GM19025 (cell line): ENCODE measurements at regions not wholly inside any gene's neighbourhood (a gene's known extent, or its start where the extent isn't known, plus 50 kb on each side); places are given as distances from the start of the nearest gene placed in this dataset.

Source experiments
- ATAC-seq: cut with Tn5 transposase; IDR thresholded peaks from one replicate; pipeline ENCODE4 v1.9.1; 2021; ENCODE audit warnings: mild to moderate bottlenecking, low read depth, moderate library complexity; ENCODE audit not compliant: unreplicated experiment

DNA sequence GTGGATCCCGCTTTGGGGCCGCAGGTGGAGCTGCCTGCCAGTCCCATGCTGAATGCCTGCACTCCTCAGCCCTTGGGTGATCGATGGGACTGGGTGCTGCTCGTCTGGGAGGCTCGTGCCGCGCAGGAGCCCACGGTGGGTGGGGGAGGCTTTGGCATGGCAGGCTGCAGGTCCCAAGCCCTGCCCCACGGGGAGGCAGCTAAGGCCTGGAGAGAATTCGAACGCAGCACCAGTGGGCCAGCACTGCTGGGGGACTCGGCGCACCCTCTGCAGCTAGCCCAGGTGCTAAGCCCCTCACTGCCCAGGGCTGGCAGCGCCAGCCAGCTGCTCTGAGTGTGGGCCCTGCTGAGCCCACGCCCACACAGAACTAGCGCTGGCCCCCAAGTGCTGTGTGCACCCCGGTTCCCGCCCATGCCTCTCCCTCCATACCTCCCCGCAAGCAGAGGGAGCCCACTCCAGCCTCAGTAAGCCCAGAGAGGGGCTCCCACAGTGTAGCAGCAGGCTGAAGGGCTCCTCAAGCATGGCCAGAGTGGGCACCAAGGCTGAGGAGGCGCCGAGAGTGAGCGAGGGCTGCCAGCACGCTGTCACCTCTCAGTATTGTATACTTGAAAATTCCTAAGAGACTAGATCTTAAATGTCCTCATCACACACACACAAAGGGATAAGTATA lies 1654.2 kb upstream of the SLC39A10 start:
- ATAC-seq: no peak

DNA sequence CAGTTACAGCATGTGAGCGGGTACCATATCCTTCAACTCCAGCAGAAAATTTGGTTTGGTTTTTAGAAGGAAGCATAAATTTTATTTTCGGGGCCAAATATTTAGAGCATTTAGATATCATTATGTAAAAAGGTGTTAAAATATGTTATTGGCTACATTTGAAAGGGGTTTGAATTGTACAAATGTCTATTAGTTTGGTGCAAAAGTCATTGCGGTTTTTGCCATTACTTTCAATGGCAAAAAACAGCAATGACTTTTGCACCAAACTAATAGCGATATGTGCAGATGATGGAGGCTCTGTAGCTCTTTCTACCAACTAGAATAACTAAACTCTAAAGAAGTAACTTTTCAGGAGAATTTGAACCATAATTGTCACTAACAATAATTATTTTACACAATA lies 1666.2 kb upstream of the SLC39A10 start:
- no peak for ATAC-seq

DNA sequence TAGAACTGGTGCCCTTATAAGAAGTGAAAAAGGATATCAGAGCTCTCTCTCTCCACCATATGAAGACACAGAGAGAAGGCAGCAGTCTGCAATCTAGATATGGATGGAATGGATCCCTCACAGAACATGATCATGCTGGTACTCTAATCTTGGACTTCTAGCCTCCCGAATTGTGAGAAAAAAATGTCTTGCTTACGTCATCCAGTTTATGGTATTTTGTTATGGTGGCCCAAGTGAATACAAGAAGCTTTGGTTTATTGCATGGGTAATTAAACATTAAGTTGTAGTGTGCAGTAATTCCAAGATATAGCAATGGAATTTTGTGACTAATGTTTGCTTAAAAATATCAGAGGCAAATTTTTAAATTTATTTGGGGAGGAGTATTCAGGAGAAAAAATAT lies 1667.4 kb upstream of the SLC39A10 start:
- ATAC-seq: no peak

DNA sequence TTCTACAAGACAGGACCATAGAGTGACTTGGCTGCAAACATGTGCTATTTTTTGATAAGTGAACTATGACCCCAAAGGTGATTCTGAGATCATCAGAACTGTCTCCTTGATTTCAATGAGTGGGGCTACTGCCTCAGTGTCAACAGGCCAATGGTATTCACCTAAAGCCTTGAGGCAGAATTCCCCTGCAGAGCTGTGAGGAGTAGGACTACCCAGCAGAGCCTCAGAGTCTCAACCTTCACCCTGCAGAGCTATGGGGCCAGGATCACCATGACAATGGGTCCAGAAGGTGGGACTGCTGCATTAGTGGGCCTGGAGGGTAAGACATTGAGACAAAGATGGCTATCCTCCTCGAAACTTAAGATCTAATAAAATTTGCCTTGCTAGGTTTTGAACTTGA lies 1668.2 kb upstream of the SLC39A10 start:
- no peak for ATAC-seq

DNA sequence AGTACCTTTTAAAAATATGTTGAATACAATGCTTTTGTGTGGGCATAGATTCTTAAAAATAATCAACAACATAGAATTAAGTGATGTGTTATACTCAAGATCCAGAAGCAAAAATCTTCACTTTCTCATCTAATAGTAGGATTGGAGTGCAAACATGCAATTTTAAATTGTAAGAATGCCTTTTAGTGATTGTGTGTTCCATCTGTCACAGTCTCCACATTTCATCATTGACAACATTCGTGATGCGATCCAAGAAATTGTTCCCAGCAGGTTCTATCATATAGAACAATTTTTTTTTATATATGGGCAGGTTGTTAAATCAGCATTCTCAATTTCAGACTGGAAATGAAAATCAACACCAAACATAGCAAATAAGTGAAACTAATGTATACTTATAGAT lies 1671.8 kb upstream of the SLC39A10 start:
- ATAC-seq: no peak

DNA sequence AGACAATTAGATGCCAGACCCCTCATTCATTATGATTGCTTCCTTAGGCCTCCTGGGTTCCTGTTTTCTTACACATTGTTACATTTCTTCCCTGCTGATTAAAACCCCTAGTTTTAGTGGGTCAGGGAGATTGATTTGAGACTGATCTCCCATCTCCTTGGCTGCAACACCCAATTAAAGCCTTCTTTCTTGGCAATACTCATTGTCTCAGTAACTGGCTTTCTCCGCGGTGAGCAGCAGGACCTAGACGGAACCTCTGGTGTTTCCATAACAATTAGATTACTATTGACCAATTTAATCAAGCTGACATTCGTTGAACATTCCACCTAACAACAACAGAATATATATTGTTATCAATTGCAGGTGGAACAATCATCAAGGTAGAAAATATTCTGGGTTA lies 1676.4 kb upstream of the SLC39A10 start:
- ATAC-seq: no peak

DNA sequence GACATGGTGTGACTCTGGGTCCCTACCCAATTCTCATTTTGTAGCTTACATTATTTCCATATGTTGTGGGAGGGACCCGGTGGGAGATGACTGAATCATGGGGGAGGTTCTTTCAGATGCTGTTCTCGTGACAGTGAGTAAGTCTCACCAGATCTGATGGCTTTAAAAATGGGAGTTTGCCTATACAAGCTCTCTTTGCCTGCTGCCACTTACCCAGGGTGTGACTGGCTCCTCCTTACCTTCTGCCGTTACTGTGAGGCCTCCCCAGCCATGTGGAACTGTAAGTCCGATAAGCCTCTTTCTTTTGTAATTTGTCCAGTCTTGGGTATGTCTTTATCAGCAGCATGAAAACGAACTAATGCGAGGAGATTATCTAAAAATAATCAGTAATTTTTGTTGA lies 1683.2 kb upstream of the SLC39A10 start:
- no peak for ATAC-seq

DNA sequence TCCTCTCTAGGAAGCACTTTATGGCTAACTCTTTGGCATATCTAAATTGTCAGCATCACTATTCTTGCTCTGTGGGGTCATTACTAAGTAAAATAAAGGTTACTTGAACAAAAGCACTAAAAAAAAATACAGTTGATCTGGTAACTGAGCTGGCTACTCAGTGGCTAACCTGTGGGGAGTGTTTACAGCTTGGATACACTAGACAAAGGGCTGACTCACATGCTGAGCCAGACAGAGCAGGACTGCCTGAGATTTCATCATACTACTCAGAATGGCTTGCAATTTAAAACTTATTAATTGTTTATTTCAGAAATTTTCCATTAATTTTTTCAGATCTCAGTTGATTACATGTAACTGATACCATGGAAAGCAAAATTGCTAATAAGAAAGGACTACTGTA lies 1690.4 kb upstream of the SLC39A10 start:
- ATAC-seq: no peak

DNA sequence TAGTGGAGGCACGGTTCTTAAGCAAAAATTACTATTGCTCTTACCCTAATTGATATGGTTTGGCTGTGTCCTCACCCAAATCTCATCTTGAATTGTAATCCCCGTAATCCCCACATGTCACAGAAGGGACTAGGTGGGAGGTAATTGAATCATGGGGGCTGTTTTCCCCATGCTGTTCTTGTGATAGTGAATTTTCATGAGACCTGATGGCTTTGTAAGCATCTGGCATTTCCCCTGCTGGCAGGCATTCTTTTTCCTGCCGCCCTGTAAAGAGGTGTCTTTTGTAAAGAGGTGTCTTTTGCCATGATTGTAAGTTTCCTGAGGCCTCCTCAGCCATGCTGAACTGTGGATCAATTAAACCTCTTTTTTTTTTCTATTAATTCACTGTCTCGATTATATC lies 1691.8 kb upstream of the SLC39A10 start:
- no peak for ATAC-seq

DNA sequence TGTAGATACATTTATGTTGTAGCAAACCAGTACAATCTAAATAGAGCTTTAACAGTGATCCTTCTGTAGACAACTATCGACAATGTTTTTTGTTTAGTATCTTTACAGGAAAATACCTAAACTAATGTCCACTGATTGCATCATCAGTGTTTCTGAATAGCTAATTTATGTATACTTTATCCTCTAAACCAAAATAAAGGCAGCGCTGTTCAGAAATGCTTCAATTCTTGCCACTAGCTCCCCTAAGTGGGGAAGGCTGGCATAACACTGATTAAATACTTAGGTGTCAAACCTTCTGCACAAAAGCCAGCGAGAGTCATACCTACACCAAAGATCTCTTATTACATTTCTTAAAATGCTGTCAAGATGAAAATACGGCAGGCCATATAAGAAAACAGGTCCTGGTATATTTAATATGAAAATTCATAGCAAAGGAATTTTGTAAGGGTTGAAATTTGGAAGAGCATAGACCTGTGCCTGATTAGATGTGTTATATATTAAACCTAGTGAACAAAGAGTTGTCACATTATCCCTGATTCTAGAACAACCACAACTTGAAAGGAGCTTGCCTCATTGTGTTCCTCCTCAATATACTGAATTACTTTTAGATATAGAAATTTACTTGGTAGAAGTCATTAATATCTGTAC lies 1693.4 kb upstream of the SLC39A10 start:
- ATAC-seq: no peak

DNA sequence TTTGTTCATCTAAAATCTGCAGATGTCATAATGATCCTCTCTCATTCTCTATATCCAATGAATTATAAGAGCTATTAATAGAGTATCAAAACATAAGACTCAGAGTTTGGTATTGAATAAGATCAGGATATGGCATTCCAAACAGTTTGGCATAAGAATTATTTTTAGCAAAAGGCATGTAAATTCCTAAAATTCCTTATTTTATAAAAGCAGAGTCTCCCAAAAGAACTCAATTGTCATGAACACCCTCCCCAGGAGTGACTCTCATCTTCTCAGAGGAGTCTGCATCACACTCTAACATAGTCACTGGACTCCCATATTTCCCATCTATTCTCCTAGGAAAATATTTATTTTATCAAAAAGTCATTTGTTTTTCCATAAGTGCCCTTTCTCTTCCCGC lies 1710.2 kb upstream of the SLC39A10 start:
- ATAC-seq: no peak

DNA sequence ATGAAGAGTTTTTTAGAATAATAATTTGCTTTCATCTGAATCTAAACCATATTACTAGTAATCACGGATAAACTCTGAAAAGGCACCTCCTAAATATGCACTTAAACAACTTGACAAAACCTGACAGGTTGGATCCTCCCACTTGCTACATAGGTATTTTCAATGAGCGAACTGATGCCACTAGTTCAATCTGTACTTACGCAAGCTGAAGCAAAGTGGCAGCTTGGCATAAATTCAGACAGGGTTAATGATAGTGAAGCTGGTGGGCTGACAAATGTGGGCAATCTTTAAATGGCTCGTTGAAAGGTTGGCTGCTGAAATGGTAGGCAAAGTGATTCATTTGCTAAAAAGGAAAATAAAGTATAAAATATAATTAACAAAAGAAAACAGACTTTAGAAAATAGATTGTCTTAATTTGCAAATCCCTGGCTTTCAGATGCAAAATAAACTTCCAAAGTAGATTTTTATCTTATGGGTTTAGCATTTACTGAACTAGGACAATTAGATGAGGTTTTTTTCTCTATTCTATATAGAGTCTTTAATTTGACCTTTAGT lies 1713.5 kb upstream of the SLC39A10 start:
- ATAC-seq: no peak

DNA sequence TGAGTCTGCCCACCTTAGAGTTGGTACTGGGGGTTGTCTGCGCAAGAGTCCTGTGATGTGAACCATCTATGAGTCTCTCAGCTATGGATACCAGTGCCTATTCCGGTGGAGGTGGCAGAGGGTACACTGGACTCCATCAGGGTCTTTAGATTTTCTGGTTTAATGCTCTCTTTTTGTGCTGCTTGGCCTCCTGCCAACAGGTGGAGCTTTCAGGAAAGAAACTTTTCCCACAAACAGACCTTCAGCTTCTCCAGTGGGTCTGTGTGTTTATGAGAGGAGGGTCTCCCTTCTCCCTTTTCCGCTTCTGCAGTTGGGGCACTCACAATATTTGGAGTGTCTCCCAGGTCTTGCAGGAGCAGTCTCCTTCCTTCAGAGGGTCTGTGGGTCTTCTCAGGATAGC lies 1721.9 kb upstream of the SLC39A10 start:
- no peak for ATAC-seq

DNA sequence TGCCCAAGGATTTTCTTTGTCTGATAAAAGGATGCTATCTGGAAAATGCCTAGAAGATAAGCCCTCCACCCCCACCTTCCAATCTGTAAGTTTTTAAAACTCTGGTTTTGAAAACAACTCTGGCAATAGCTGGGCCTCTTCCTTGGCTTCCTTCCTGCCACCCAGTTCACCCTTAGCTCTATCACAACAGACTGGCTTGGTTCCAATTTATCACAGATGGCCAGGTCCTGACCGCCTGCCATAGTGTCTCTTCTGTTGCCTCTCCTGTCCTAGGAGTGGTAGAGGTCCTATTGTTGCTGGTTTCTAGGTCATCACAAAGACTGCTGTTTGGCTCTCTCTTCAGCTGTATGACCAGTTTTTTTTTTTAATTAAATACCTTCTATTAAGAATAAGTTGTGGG lies 1727.9 kb upstream of the SLC39A10 start:
- no peak for ATAC-seq

DNA sequence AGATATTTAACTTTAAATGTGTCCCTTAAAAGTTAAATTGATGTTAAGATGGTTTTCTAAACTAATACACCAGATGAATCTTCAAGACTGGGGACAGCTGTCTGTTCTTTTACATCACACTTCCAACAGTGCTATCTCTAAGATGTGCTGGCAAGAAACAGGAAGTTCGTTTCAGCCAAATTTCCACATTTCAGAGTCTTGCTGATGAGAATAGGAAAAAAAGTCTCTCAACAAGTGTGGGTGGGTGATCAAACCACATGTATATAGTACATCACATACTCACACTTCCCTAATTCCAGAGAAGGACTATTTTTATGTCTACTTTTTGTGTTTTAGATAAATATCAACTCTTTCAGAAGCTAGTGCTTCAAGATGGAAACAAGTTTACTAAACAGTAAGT lies 1712.8 kb upstream of the TMEFF2 start:
- no peak for ATAC-seq

DNA sequence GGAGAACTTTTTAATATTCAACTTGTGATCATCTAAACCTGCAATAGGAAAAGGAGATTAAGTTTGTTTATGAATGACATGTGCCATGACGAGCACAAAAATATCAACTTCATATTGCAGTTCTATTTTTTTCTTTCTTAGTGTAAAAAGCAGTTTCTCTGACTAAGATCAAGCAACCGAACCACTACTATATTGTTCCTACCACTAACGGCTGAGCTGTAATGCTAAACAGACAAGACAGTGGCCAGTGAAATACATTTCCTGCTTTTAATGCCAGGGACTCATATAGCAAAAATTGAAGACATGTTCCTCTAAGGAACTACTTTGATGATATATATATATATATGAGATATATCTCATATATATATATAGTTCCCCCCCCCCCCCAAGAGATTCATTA lies 1705.6 kb upstream of the TMEFF2 start:
- ATAC-seq: no peak

DNA sequence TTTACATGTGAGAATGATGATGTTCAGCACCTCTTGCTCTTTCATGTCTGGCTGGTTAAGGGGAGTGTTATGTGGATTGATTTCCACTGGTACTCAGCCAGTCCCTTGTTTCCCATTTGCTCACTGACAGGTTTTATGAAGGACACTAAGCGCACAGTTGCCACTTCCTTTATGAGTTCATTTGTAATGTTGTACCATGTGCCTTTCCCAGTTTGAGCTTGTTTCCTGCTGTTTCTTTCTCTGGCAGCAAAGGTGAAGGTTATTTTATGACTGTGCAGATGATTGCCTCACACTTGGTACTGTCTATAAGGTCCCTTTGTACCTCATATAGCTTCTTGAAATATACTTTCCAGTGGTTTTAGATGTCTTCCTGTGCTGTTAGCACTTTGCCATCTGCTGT lies 1700.5 kb upstream of the TMEFF2 start:
- ATAC-seq: no peak

DNA sequence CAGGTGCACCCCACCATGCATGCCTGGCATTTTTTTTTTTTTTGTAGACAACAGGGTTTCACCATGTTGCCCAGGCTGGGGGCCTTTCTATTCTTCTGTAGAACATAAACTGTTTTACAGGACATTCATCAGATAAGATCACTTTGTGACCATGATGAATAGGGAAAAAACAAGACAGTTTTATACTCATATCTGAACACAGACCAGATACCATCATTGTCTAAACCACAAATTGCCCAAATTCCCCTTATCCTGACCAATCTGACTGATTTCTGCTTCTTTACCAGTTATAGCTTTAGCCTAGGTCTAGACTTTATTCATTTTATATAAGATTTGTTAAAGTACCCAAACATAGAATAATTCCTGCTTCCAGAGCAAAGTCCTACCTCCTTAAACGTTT lies 1699.3 kb upstream of the TMEFF2 start:
- no peak for ATAC-seq

DNA sequence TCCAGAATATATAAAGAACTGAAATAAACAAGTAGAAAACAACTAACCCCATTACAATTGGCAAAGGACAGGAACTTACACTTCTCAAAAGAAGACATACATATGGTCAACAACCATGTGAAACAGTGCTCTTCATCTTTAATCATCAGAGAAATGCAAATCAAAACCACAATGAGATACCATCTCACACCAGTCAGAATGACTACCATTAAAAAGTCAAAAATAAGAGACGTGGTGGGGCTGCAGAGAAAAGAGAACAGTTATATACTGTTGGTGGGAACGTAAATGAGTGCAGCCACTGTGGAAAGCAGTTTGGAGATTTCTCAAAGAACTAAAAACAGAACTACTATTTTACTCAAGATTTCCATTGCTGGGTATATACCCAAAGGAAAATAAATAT lies 1696.3 kb upstream of the TMEFF2 start:
- ATAC-seq: no peak

DNA sequence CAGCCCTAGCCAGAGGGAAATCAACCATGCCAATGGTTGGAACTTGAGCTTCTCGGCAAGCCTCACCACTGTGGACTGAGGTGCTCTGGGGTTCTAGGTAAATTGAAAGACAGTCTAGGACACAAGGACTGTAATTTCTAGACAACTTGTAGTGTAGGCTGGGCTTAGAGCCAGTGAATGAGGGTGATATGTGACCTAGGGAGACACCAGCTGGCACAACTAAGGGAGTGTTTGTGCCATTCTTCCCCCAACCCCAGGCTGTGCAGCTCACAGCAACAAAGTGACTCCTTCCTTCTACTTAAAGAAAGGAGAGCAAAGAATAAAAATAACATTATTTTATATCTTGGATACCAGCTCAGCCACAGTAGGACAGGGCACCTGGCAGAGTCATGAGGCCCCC lies 1690.7 kb upstream of the TMEFF2 start:
- ATAC-seq: no peak

DNA sequence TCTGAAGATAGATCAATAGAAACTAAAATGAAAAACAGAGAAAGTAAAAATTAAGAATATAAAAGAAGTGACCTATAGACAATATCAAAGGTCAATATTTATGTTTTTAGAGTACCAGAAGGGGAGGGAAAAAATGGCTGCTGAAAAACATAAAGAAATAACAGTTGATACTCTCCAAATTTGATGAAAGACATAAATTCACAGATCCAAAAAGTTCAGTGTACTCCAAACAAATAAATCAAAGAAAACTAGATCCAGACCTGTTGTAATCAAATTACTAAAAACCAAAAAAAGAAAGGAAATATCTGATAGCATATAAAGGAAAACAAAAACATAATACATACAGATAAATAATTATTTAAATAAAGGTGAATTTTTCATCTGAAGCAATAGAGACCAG lies 1689.1 kb upstream of the TMEFF2 start:
- ATAC-seq: no peak

DNA sequence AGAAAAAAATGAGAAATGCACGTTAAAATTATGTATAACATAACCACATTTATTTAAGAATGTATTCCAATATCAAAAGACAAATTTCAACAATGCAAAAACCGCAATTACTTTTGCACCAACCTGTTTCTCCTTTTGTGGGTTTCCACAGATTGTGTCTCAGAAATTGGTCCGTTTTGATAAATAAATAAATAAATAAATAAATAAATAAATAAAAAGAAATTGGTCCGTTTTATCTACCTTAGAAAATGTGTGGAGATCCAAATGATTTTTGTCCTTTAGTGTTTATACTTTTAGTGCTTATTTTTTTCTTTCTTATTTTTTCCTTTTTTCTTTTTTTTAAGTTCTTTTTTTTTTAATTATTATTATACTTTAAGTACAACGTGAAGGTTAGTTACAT lies 1682.2 kb upstream of the TMEFF2 start:
- no peak for ATAC-seq
